ENCODE measurements at regions not wholly inside any gene's neighbourhood (a gene's known extent, or its start where the extent isn't known, plus 50 kb on each side); places are given as distances from the start of the nearest gene placed in this dataset.

DNA sequence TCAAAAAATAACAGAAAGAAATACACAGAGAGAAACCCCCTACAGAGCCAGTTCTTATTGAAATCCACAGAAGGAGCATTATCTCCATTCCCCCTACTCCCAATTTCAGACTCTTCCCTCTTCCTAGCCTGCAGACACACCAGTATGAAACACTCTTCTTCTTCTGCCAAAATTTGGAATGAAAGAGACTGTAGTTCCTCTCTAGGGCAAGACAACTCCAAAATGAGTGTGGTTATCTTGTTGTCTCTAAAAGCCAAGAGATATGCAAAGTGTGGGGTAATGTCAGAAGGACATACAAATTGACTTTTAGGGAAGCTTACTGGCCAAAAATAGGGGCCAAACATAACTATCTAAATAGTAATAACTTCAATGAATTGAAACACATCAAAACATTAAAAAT, 337.1 kb upstream of the SETBP1 start:
- TF ChIP-seq, protein P1, sequence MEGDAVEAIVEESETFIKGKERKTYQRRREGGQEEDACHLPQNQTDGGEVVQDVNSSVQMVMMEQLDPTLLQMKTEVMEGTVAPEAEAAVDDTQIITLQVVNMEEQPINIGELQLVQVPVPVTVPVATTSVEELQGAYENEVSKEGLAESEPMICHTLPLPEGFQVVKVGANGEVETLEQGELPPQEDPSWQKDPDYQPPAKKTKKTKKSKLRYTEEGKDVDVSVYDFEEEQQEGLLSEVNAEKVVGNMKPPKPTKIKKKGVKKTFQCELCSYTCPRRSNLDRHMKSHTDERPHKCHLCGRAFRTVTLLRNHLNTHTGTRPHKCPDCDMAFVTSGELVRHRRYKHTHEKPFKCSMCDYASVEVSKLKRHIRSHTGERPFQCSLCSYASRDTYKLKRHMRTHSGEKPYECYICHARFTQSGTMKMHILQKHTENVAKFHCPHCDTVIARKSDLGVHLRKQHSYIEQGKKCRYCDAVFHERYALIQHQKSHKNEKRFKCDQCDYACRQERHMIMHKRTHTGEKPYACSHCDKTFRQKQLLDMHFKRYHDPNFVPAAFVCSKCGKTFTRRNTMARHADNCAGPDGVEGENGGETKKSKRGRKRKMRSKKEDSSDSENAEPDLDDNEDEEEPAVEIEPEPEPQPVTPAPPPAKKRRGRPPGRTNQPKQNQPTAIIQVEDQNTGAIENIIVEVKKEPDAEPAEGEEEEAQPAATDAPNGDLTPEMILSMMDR (IDR thresholded peaks at IDR 0.05 in 2 of 3, conservative IDR thresholded peaks at IDR 0.05 in 1 of 3; ENCODE audit: borderline replicate concordance in 1 of 3, insufficient read depth in 1 of 3, low read depth in 2 of 3, low read length in 2 of 3): no peak
- TF ChIP-seq POLR2A (IDR thresholded peaks at IDR 0.05; ENCODE audit: borderline replicate concordance, extremely low read depth, insufficient read depth, insufficient read length) (no peak), POLR2AphosphoS5 (IDR thresholded peaks at IDR 0.05; ENCODE audit: low read depth, low read length) (no peak), ZNF274 (IDR thresholded peaks at IDR 0.05; ENCODE audit: low read depth, low read length) (no peak), EZH2phosphoT487 (IDR thresholded peaks at IDR 0.05; ENCODE audit: borderline replicate concordance) (no peak), EZH2 (IDR thresholded peaks at IDR 0.05) (no peak), RAD21 (IDR thresholded peaks at IDR 0.05; ENCODE audit: low read depth) (no peak), SIN3A (IDR thresholded peaks at IDR 0.05; ENCODE audit: low read depth) (no peak), EGR1 (IDR thresholded peaks at IDR 0.05; ENCODE audit: low read depth) (no peak), YY1 (IDR thresholded peaks at IDR 0.05; ENCODE audit: extremely low read depth, insufficient replicate concordance, low read depth, low read length) (no peak), ELF1 (IDR thresholded peaks at IDR 0.05; ENCODE audit: borderline replicate concordance, low read depth) (no peak)
- TF ChIP-seq, protein P2, sequence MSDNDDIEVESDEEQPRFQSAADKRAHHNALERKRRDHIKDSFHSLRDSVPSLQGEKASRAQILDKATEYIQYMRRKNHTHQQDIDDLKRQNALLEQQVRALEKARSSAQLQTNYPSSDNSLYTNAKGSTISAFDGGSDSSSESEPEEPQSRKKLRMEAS (IDR thresholded peaks at IDR 0.05): no peak
- TF ChIP-seq, protein P3, sequence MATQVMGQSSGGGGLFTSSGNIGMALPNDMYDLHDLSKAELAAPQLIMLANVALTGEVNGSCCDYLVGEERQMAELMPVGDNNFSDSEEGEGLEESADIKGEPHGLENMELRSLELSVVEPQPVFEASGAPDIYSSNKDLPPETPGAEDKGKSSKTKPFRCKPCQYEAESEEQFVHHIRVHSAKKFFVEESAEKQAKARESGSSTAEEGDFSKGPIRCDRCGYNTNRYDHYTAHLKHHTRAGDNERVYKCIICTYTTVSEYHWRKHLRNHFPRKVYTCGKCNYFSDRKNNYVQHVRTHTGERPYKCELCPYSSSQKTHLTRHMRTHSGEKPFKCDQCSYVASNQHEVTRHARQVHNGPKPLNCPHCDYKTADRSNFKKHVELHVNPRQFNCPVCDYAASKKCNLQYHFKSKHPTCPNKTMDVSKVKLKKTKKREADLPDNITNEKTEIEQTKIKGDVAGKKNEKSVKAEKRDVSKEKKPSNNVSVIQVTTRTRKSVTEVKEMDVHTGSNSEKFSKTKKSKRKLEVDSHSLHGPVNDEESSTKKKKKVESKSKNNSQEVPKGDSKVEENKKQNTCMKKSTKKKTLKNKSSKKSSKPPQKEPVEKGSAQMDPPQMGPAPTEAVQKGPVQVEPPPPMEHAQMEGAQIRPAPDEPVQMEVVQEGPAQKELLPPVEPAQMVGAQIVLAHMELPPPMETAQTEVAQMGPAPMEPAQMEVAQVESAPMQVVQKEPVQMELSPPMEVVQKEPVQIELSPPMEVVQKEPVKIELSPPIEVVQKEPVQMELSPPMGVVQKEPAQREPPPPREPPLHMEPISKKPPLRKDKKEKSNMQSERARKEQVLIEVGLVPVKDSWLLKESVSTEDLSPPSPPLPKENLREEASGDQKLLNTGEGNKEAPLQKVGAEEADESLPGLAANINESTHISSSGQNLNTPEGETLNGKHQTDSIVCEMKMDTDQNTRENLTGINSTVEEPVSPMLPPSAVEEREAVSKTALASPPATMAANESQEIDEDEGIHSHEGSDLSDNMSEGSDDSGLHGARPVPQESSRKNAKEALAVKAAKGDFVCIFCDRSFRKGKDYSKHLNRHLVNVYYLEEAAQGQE (IDR thresholded peaks at IDR 0.05; ENCODE audit: low read depth): no peak

Measured in HCT116 (cell line).